ENCODE measurements at regions not wholly inside any gene's neighbourhood (a gene's known extent, or its start where the extent isn't known, plus 50 kb on each side); places are given as distances from the start of the nearest gene placed in this dataset.

GRCh38 chr17:79545251-79546005 lies 65.4 kb downstream of the RBFOX3 start:
- Mint-ChIP-seq H3K4me3 (no peak overlapping the region), H3K36me3 (no peaks in the 10 kb centered on the region), H3K9me3 (no peaks in the 10 kb centered on the region), H3K27me3 (no peaks in the 10 kb centered on the region), H3K4me1 (no peaks in the 10 kb centered on the region), H3K27ac (no peak overlapping the region)

GRCh38 chr17:79544142-79544914 lies 66.5 kb downstream of the RBFOX3 start:
- Mint-ChIP-seq H3K9me3 (no peaks in the 10 kb centered on the region), H3K27ac (no peak overlapping the region), H3K27me3 (no peaks in the 10 kb centered on the region), H3K36me3 (no peaks in the 10 kb centered on the region), H3K4me3 (no peak overlapping the region), H3K4me1 (no peaks in the 10 kb centered on the region)

- Mint-ChIP-seq H3K27ac (no peak overlapping the region), H3K4me1 (no peaks in the 10 kb centered on the region), H3K27me3 (no peaks in the 10 kb centered on the region), H3K4me3 (no peak overlapping the region), H3K9me3 (no peaks in the 10 kb centered on the region), H3K36me3 (no peaks in the 10 kb centered on the region)
Measured at GRCh38 chr17:79543531-79543930, 67.3 kb downstream of the RBFOX3 start.

- Mint-ChIP-seq H3K27ac (no peak overlapping the region), H3K27me3 (no peaks in the 10 kb centered on the region), H3K9me3 (no peaks in the 10 kb centered on the region), H3K36me3 (no peaks in the 10 kb centered on the region), H3K4me3 (no peak overlapping the region), H3K4me1 (no peaks in the 10 kb centered on the region)
Measured at GRCh38 chr17:79542718-79543117, 68.1 kb downstream of the RBFOX3 start.

GRCh38 chr17:79541056-79541850 lies 69.6 kb downstream of the RBFOX3 start:
- H3K9me3 Mint-ChIP-seq, result no peaks in the 10 kb centered on the region
- H3K4me3 Mint-ChIP-seq, result no peak overlapping the region
- no peaks in the 10 kb centered on the region for H3K4me1 Mint-ChIP-seq
- no peak overlapping the region for H3K27ac Mint-ChIP-seq
- H3K27me3 Mint-ChIP-seq, result no peaks in the 10 kb centered on the region
- no peaks in the 10 kb centered on the region for H3K36me3 Mint-ChIP-seq

DNA sequence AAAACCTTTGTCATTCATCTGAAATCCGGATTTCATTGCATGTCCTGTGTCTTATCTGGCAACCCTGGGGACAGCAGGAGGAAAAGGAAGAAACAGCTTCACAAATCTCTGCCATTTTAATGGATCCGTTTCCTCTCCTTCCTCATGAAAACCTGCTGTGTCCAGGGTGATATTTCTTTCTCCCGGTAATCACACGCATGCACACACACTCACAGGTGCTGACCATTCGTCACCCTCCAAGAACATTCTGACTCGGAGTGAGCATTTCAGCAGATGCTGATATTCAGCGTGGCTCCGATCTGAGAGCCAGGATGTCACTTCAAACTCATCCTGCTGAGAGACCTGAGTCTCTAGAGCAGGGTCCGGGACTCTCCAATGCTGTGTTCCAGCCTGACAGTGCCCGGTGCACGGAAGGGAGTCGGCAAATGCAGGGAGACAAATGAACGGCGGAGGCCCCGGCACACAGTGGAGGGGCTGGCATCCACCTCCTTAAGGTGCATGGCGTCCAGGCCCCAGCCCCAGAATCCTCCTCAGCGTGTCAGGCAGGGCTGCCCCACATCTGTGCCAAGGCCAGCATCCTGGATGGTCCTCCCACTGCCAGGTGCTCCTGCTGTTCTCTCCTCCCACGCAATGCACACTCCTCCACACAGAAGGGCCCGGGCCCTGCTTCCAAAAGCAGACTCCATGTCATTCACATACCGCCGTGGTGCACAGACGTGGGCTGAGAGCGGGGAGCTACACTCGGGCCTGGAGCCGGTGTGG lies 70.7 kb downstream of the RBFOX3 start:
- Mint-ChIP-seq H3K4me1 (no peaks in the 10 kb centered on the region), H3K4me3 (no peak overlapping the region), H3K27ac (no peak overlapping the region), H3K9me3 (no peaks in the 10 kb centered on the region), H3K27me3 (no peaks in the 10 kb centered on the region), H3K36me3 (no peaks in the 10 kb centered on the region)

DNA sequence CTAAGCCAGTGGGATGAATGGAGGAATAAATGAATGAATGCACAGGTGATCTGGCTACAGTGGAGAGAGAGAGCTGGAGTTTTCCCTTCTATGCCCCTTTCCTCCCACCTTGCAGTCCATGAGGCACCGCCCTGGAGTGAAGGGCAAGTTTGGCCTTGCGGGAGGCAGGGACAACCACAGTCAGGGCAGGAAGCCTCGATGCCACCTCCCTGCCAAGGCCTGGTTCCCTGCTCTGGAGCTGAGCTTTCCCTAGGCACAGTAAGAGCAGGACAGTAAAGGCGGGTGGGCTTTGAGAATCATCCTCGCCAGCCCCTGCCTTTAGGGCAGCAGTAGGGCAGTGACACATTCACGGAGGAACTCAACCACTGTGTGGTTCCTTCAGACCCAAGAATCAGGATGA lies 72.6 kb downstream of the RBFOX3 start:
- Mint-ChIP-seq H3K4me3 (no peak overlapping the region), H3K27ac (no peak overlapping the region), H3K27me3 (no peaks in the 10 kb centered on the region), H3K4me1 (no peaks in the 10 kb centered on the region), H3K9me3 (no peaks in the 10 kb centered on the region), H3K36me3 (no peaks in the 10 kb centered on the region)

DNA sequence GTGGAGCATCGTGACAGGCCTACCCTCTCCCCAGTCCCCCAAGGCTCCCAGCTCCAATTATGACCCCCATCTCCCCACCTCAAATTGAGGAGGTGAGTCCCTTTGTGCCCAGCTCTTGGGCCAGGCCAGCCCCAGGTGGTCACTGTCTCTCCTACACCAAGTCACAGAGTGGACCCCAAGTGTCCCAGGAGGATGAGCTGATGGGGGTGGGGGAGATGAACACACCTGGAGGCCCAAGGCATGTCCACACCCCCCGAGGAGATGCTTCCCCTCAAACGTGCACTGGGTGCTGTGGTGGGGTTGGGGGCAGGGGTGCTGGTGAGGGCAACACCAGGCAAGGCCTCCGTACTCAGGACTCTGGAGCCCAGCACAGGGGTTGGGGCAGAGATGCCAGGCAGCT lies 73.2 kb downstream of the RBFOX3 start:
- Mint-ChIP-seq H3K27me3 (no peaks in the 10 kb centered on the region), H3K27ac (no peak overlapping the region), H3K36me3 (no peaks in the 10 kb centered on the region), H3K4me3 (no peak overlapping the region), H3K4me1 (no peaks in the 10 kb centered on the region), H3K9me3 (no peaks in the 10 kb centered on the region)

GRCh38 chr17:79537061-79537460 lies 73.8 kb downstream of the RBFOX3 start:
- H3K27ac Mint-ChIP-seq, result no peak overlapping the region
- H3K9me3 Mint-ChIP-seq, result no peaks in the 10 kb centered on the region
- H3K36me3 Mint-ChIP-seq, result no peaks in the 10 kb centered on the region
- no peak overlapping the region for H3K4me3 Mint-ChIP-seq
- H3K4me1 Mint-ChIP-seq, result no peaks in the 10 kb centered on the region
- H3K27me3 Mint-ChIP-seq, result no peaks in the 10 kb centered on the region

DNA sequence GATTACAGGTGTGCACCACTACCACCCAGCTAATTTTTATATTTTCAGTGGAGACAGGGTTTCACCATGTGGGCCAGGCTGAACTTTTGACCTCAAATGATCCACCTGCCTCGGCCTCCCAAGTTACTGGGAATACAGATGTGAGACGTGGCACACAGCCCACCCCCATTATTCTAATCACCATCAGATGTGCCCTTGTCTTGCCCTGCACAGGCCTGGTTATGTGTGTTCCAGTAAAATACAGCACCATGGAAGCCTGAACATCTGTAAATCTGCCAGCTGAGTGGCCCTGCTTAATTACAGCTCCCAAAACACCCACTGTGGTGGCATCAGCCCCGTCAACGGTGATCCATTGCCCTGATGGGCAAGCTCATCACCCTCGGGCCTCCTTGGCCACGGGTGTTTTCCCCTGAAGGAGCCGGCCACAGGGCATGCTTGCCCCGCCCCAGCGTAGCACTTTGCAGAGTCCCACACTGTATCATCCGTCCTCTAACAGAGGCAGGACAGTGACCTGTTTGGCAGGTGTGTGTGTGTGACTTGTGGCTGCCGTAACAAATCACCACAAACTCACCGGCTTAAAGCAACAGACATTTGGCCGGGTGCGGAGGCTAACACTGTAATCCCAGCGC lies 74.5 kb downstream of the RBFOX3 start:
- Mint-ChIP-seq H3K9me3 (no peaks in the 10 kb centered on the region), H3K27ac (no peak overlapping the region), H3K4me3 (no peak overlapping the region), H3K36me3 (no peaks in the 10 kb centered on the region), H3K27me3 (peaks cover 2% of the 10 kb centered on the region), H3K4me1 (no peaks in the 10 kb centered on the region)

DNA sequence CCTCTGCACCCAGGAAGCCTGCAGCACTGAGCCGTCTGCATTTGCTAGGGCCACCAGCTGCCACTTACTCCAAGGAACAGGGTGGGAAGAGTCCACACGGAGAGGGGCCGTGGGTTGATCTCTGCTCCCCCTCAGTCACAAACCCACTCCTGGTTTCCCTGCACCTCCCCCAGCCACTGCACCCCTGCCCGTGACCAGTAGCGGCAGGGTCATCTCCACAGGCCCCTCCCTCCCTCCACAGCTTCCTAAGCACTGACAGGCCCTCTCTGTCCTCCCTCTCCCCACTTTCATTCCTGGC lies 75.2 kb downstream of the RBFOX3 start:
- H3K4me1 Mint-ChIP-seq, result no peaks in the 10 kb centered on the region
- H3K27me3 Mint-ChIP-seq, result peaks cover 2% of the 10 kb centered on the region
- no peaks in the 10 kb centered on the region for H3K36me3 Mint-ChIP-seq
- H3K4me3 Mint-ChIP-seq, result no peak overlapping the region
- H3K27ac Mint-ChIP-seq, result no peak overlapping the region
- no peaks in the 10 kb centered on the region for H3K9me3 Mint-ChIP-seq

DNA sequence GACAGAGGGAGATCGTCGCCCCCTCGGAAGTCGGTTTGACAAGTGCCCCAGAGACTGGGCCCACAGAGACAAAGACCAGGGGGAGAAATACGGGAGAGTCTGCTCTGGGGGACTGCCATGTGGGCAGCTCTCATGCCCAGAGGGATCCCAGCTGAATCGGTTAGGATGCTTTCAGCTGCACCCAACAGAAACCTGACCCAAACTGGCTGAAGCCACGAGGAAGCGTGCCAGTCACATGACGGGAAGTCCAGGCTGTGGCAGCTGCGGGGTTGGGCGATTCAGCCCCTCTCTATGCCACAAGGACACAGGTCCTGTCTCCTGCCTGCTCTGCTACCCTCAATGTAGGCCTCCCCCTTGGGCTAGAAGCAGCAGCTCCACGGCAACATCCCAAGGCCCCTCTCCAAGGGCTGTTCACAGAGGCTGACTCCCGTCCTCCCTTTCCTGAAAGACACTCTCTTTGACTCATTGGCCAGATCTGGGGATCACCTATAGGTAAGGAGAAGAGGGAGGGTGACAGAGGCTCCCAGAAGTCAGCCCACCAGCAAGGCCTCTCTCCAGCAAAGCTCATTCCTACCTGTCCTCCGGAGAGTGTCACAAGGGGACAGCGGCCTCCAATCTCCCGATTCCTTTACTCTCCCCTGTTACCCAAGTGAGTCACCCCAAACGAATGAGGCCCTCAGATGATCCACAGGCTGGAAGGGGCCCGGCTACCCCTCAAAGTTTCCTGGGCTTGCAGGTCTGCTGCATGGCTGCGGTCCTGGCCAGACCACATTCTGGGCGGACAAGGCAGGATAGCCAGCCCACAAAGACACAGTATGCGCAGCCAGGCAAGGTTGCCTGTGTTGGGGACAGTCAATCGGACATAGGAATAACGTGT lies 75.8 kb downstream of the RBFOX3 start:
- Mint-ChIP-seq H3K27ac (no peak overlapping the region), H3K27me3 (peaks cover 3% of the 10 kb centered on the region), H3K4me1 (no peaks in the 10 kb centered on the region), H3K9me3 (no peaks in the 10 kb centered on the region), H3K36me3 (no peaks in the 10 kb centered on the region), H3K4me3 (no peak overlapping the region)

DNA sequence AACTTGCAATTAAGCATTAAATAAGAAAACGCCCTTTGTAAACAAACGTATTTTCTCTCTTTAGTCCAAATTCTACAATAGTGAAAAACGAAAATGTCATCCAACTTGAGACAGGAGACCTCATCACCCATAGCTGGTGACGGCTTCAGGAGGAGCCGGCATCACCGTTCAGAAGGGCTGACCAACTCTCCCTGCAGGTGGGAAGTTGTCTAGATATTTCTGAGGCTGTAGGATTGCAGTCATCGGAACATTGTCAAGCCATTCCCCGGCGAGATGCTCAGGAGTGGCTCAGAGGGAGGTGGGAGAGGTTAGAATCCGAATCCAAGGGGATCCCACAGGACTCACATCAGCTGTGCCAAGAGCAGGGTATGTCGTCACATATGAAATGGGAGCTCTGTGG lies 76.7 kb downstream of the RBFOX3 start:
- Mint-ChIP-seq H3K4me1 (no peaks in the 10 kb centered on the region), H3K27me3 (peaks cover 6% of the 10 kb centered on the region), H3K27ac (no peak overlapping the region), H3K9me3 (no peaks in the 10 kb centered on the region), H3K4me3 (no peak overlapping the region), H3K36me3 (no peaks in the 10 kb centered on the region)

DNA sequence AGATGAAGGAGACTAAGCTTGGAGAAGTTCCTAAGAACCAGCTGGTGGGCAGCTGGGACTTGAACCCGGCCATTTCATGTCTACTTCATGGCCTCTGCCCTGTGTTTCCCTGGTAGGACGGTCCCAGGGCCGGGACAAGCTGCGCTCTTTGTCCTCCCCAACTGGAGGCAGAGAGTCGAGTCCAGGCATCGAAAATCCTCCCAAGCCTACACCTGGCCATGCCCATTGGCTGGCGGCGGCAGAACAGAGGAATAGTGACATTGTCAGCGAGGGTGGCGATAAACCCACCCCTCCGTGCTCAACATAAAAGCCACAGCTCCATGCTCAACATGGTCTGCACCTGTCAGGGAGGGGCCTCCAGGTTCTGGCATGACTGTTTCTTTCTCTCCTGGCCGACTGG lies 77.7 kb downstream of the RBFOX3 start:
- Mint-ChIP-seq H3K4me3 (no peak overlapping the region), H3K4me1 (no peaks in the 10 kb centered on the region), H3K27ac (no peak overlapping the region), H3K9me3 (no peaks in the 10 kb centered on the region), H3K36me3 (no peaks in the 10 kb centered on the region), H3K27me3 (peaks cover 9% of the 10 kb centered on the region)

Measured in activated naive CD4-positive, alpha-beta T cell treated with anti-CD3 and anti-CD28 coated beads, Interleukin-2, amount 50 U/mL, for 24 hours (primary cell).